HG03196 (cell line): ENCODE measurements at regions not wholly inside any gene's neighbourhood (a gene's known extent, or its start where the extent isn't known, plus 50 kb on each side); places are given as distances from the start of the nearest gene placed in this dataset.

Experiments
- ATAC-seq: cut with Tn5 transposase; IDR thresholded peaks from one replicate; pipeline ENCODE4 v1.9.1; 2021; ENCODE audit not compliant: unreplicated experiment

GRCh38 chr9:19512103-19512832, 103.5 kb downstream of the ACER2 start:
- ATAC-seq = no peak

GRCh38 chr9:19511694-19512093, 102.9 kb downstream of the ACER2 start:
- no peak for ATAC-seq

GRCh38 chr9:19510907-19511306, 102.1 kb downstream of the ACER2 start:
- ATAC-seq = no peak
